ENCODE measurements at regions not wholly inside any gene's neighbourhood (a gene's known extent, or its start where the extent isn't known, plus 50 kb on each side); places are given as distances from the start of the nearest gene placed in this dataset.

GRCh38 chr5:21071986-21072385 lies 1084.0 kb upstream of the CDH18 start:
- SMC1A ChIA-PET (ENCODE audit: uncharacterized antibody, unreplicated experiment) = no interaction called here
- Histone ChIP-seq H3K36me3 (ENCODE audit: control insufficient read depth in 2 of 2, insufficient read depth in 2 of 2, low read length in 1 of 2) (no peaks in the 10 kb centered on the region), H4K20me1 (ENCODE audit: control insufficient read depth, insufficient read depth) (no peaks in the 10 kb centered on the region), H3K9me3 (replicated peaks; ENCODE audit: control insufficient read depth, insufficient read depth, low read length) (no peaks in the 10 kb centered on the region), H3K27ac (ENCODE audit: control insufficient read depth, insufficient read depth) (no peak overlapping the region), H3K4me2 (ENCODE audit: control insufficient read depth, insufficient read depth) (no peak overlapping the region), H2AFZ (ENCODE audit: control insufficient read depth, low read depth, low read length) (no peak overlapping the region), H3K79me2 (ENCODE audit: control insufficient read depth, insufficient read depth, low read length) (no peaks in the 10 kb centered on the region), H3K27me3 (replicated peaks in 1 of 2; ENCODE audit: control insufficient read depth in 2 of 2, insufficient read depth in 2 of 2, low read length in 1 of 2) (no peaks in the 10 kb centered on the region), H3K9ac (ENCODE audit: control insufficient read depth, insufficient read depth, low read length) (no peak overlapping the region), H3K4me1 (ENCODE audit: control insufficient read depth, insufficient read depth, low read length) (no peaks in the 10 kb centered on the region), H3K4me3 (no peak overlapping the region)
- CTCF ChIA-PET = no interaction called here
- WGBS (ENCODE audit: insufficient coverage, insufficient replicate concordance, low lambda C conversion rate, missing lambda C conversion rate) = 29% methylated on average over 5 of the region's 5 CpGs
- RAD21 ChIA-PET (ENCODE audit: unreplicated experiment) = no interaction called here
- in situ Hi-C loops (cut with MboI) (no loop called here), intact Hi-C loops (cut with micrococcal nuclease; ENCODE audit: unreplicated experiment) (no loop called here)
- DNase-seq (ENCODE audit: low read depth, low spot score) (no peak), ATAC-seq (no peak), FAIRE-seq (no peak)
- no TSS peak for BruUV-seq (replicated peaks)
- POLR2A ChIA-PET = no interaction called here
- no peak for TF ChIP-seq BRCA1 (IDR thresholded peaks at IDR 0.05; ENCODE audit: low read depth, low read length)

GRCh38 chr5:21071421-21071820 lies 1083.4 kb upstream of the CDH18 start:
- ATAC-seq (no peak), DNase-seq (ENCODE audit: low read depth, low spot score) (no peak), FAIRE-seq (no peak)
- CTCF ChIA-PET = no interaction called here
- Histone ChIP-seq H3K36me3 (ENCODE audit: control insufficient read depth in 2 of 2, insufficient read depth in 2 of 2, low read length in 1 of 2) (no peaks in the 10 kb centered on the region), H3K9me3 (replicated peaks; ENCODE audit: control insufficient read depth, insufficient read depth, low read length) (no peaks in the 10 kb centered on the region), H4K20me1 (ENCODE audit: control insufficient read depth, insufficient read depth) (no peaks in the 10 kb centered on the region), H3K79me2 (ENCODE audit: control insufficient read depth, insufficient read depth, low read length) (no peaks in the 10 kb centered on the region), H3K4me1 (ENCODE audit: control insufficient read depth, insufficient read depth, low read length) (no peaks in the 10 kb centered on the region), H3K27me3 (replicated peaks in 1 of 2; ENCODE audit: control insufficient read depth in 2 of 2, insufficient read depth in 2 of 2, low read length in 1 of 2) (no peaks in the 10 kb centered on the region), H3K27ac (ENCODE audit: control insufficient read depth, insufficient read depth) (no peak overlapping the region), H3K9ac (ENCODE audit: control insufficient read depth, insufficient read depth, low read length) (no peak overlapping the region), H2AFZ (ENCODE audit: control insufficient read depth, low read depth, low read length) (no peak overlapping the region), H3K4me2 (ENCODE audit: control insufficient read depth, insufficient read depth) (no peak overlapping the region), H3K4me3 (no peak overlapping the region)
- intact Hi-C loops (cut with micrococcal nuclease; ENCODE audit: unreplicated experiment) = no loop called here
- POLR2A ChIA-PET = no interaction called here
- WGBS (ENCODE audit: insufficient coverage, insufficient replicate concordance, low lambda C conversion rate, missing lambda C conversion rate) = 51% methylated on average over 4 of the region's 4 CpGs
- no TSS peak for BruUV-seq (replicated peaks)
- RAD21 ChIA-PET (ENCODE audit: unreplicated experiment) = no interaction called here
- SMC1A ChIA-PET (ENCODE audit: uncharacterized antibody, unreplicated experiment) = no interaction called here
- in situ Hi-C loops (cut with MboI) = no loop called here
- no peak for TF ChIP-seq MEF2B (IDR thresholded peaks at IDR 0.05; ENCODE audit: partially characterized antibody, poor library complexity, severe bottlenecking)
- no peak for TF ChIP-seq CREM (IDR thresholded peaks at IDR 0.05; ENCODE audit: low read depth)
- no peak for TF ChIP-seq RFX5 (IDR thresholded peaks at IDR 0.05; ENCODE audit: low read depth, low read length)
- no peak for TF ChIP-seq ETV6 (conservative IDR thresholded peaks at IDR 0.05 in 1 of 2, IDR thresholded peaks at IDR 0.05 in 1 of 2; ENCODE audit: borderline replicate concordance in 1 of 2, low read depth in 1 of 2)
- no peak for TF ChIP-seq E4F1 (IDR thresholded peaks at IDR 0.05; ENCODE audit: borderline replicate concordance, partially characterized antibody)
- TF ChIP-seq BACH1 (IDR thresholded peaks at IDR 0.05; ENCODE audit: borderline replicate concordance) = no peak
- no peak for TF ChIP-seq PAX8 (IDR thresholded peaks at IDR 0.05)
- no peak for TF ChIP-seq NR2C2 (IDR thresholded peaks at IDR 0.05; ENCODE audit: borderline replicate concordance, control insufficient read depth, insufficient read length, low read depth)
- no peak for TF ChIP-seq POU2F2 (IDR thresholded peaks at IDR 0.05; ENCODE audit: borderline replicate concordance, low read depth, low read length)
- no peak for TF ChIP-seq PML (IDR thresholded peaks at IDR 0.05; ENCODE audit: low read length)
- TF ChIP-seq EZH2 (IDR thresholded peaks at IDR 0.05; ENCODE audit: borderline replicate concordance, control insufficient read depth, low read depth, low read length) = no peak
- TF ChIP-seq SREBF1 (IDR thresholded peaks at IDR 0.05; ENCODE audit: low read length) = no peak
- no peak for TF ChIP-seq E2F4 (IDR thresholded peaks at IDR 0.05; ENCODE audit: low read depth, low read length)
- TF ChIP-seq SP1 (IDR thresholded peaks at IDR 0.05; ENCODE audit: low read depth, low read length) = no peak

All from GM12878 (cell line).